ENCODE measurements at regions not wholly inside any gene's neighbourhood (a gene's known extent, or its start where the extent isn't known, plus 50 kb on each side); places are given as distances from the start of the nearest gene placed in this dataset.

- no peak for ATAC-seq (ENCODE audit: insufficient number of reproducible peaks, low FRiP score, low read depth)
- H3K27ac ChIP-seq: no peak overlapping the region
- no peak for DNase-seq (ENCODE audit: low spot score)
- no peaks in the 10 kb centered on the region for H3K36me3 ChIP-seq
- H3K4me1 ChIP-seq (ENCODE audit: control insufficient read depth in 1 of 2, low read depth in 2 of 2): no peaks in the 10 kb centered on the region
- no peaks in the 10 kb centered on the region for H3K27me3 ChIP-seq (replicated peaks; ENCODE audit: insufficient read depth)
- H3K4me3 ChIP-seq: no peak overlapping the region
- TF ChIP-seq CTCF (IDR thresholded peaks at IDR 0.05): no peak
- no peaks in the 10 kb centered on the region for H3K9me3 ChIP-seq
These were observed 441.0 kb downstream of the GPM6A start for GRCh38 chr4:175371091-175371490.

GRCh38 chr4:175373031-175373430 is 439.0 kb downstream of the GPM6A start:
- DNase-seq (ENCODE audit: low spot score): no peak
- ATAC-seq (ENCODE audit: insufficient number of reproducible peaks, low FRiP score, low read depth): no peak
- H3K27ac ChIP-seq: no peak overlapping the region
- H3K4me1 ChIP-seq (ENCODE audit: control insufficient read depth in 1 of 2, low read depth in 2 of 2): no peaks in the 10 kb centered on the region
- H3K9me3 ChIP-seq: no peaks in the 10 kb centered on the region
- H3K27me3 ChIP-seq (replicated peaks; ENCODE audit: insufficient read depth): no peaks in the 10 kb centered on the region
- H3K4me3 ChIP-seq: no peak overlapping the region
- TF ChIP-seq CTCF (IDR thresholded peaks at IDR 0.05): no peak
- H3K36me3 ChIP-seq: no peaks in the 10 kb centered on the region

GRCh38 chr4:175374459-175374858 is 437.6 kb downstream of the GPM6A start:
- no peaks in the 10 kb centered on the region for H3K36me3 ChIP-seq
- no peaks in the 10 kb centered on the region for H3K27me3 ChIP-seq (replicated peaks; ENCODE audit: insufficient read depth)
- ATAC-seq (ENCODE audit: insufficient number of reproducible peaks, low FRiP score, low read depth): no peak
- TF ChIP-seq CTCF (IDR thresholded peaks at IDR 0.05): no peak
- no peaks in the 10 kb centered on the region for H3K9me3 ChIP-seq
- H3K4me3 ChIP-seq: no peak overlapping the region
- no peak for DNase-seq (ENCODE audit: low spot score)
- H3K27ac ChIP-seq: no peak overlapping the region
- no peaks in the 10 kb centered on the region for H3K4me1 ChIP-seq (ENCODE audit: control insufficient read depth in 1 of 2, low read depth in 2 of 2)

GRCh38 chr4:175376287-175376977 is 435.6 kb downstream of the GPM6A start:
- Histone ChIP-seq H3K9me3 (no peaks in the 10 kb centered on the region), H3K4me3 (no peak overlapping the region), H3K36me3 (no peaks in the 10 kb centered on the region), H3K27me3 (replicated peaks; ENCODE audit: insufficient read depth) (no peaks in the 10 kb centered on the region), H3K27ac (no peak overlapping the region), H3K4me1 (ENCODE audit: control insufficient read depth in 1 of 2, low read depth in 2 of 2) (no peaks in the 10 kb centered on the region)
- ATAC-seq (ENCODE audit: insufficient number of reproducible peaks, low FRiP score, low read depth) (no peak), DNase-seq (ENCODE audit: low spot score) (no peak)
- TF ChIP-seq CTCF (IDR thresholded peaks at IDR 0.05): no peak

GRCh38 chr4:175377203-175377602 is 434.9 kb downstream of the GPM6A start:
- no peak for ATAC-seq (ENCODE audit: insufficient number of reproducible peaks, low FRiP score, low read depth)
- H3K36me3 ChIP-seq: no peaks in the 10 kb centered on the region
- no peak for TF ChIP-seq CTCF (IDR thresholded peaks at IDR 0.05)

More at GRCh38 chr4:175377203-175377602, 434.9 kb downstream of the GPM6A start:
- no peak overlapping the region for H3K4me3 ChIP-seq
- no peaks in the 10 kb centered on the region for H3K4me1 ChIP-seq (ENCODE audit: control insufficient read depth in 1 of 2, low read depth in 2 of 2)
- H3K9me3 ChIP-seq: no peaks in the 10 kb centered on the region
- DNase-seq (ENCODE audit: low spot score): no peak
- H3K27me3 ChIP-seq (replicated peaks; ENCODE audit: insufficient read depth): no peaks in the 10 kb centered on the region
- H3K27ac ChIP-seq: no peak overlapping the region
